GM21529 (cell line): ENCODE measurements at regions not wholly inside any gene's neighbourhood (a gene's known extent, or its start where the extent isn't known, plus 50 kb on each side); places are given as distances from the start of the nearest gene placed in this dataset.

ENCODE experiments used
- ATAC-seq: cut with Tn5 transposase; IDR thresholded peaks from one replicate; pipeline ENCODE4 v1.9.1; 2021; ENCODE audit not compliant: unreplicated experiment

GRCh38 chr4:189062047-189062820 is 878.4 kb upstream of the FRG1 start:
- no peak for ATAC-seq

GRCh38 chr4:189069772-189070171 is 870.9 kb upstream of the FRG1 start:
- no peak for ATAC-seq

- ATAC-seq: no peak
Observed at GRCh38 chr4:189071241-189071640, 869.4 kb upstream of the FRG1 start.

- no peak for ATAC-seq
Observed at GRCh38 chr4:189073739-189074138, 866.9 kb upstream of the FRG1 start.

GRCh38 chr4:189081826-189082225 is 858.8 kb upstream of the FRG1 start:
- ATAC-seq: no peak

- no peak for ATAC-seq
Observed at GRCh38 chr4:189083769-189084168, 856.9 kb upstream of the FRG1 start.

- ATAC-seq: no peak
Observed at GRCh38 chr4:189084671-189085070, 856.0 kb upstream of the FRG1 start.

GRCh38 chr4:189087971-189088370 is 852.7 kb upstream of the FRG1 start:
- ATAC-seq: no peak

GRCh38 chr4:189088780-189089179 is 851.9 kb upstream of the FRG1 start:
- no peak for ATAC-seq

GRCh38 chr4:189090174-189090814 is 850.4 kb upstream of the FRG1 start:
- ATAC-seq: no peak

GRCh38 chr4:189092581-189092980 is 848.1 kb upstream of the FRG1 start:
- ATAC-seq: no peak

- no peak for ATAC-seq
Observed at GRCh38 chr4:189096108-189096507, 844.6 kb upstream of the FRG1 start.

GRCh38 chr4:189096717-189097116 is 844.0 kb upstream of the FRG1 start:
- no peak for ATAC-seq

- ATAC-seq: no peak
Observed at GRCh38 chr4:189098932-189099696, 841.6 kb upstream of the FRG1 start.

- no peak for ATAC-seq
Observed at GRCh38 chr4:189113389-189113888, 827.2 kb upstream of the FRG1 start.

- ATAC-seq: no peak
Observed at GRCh38 chr4:189117426-189117825, 823.2 kb upstream of the FRG1 start.

- ATAC-seq: no peak
Observed at GRCh38 chr4:189121336-189121735, 819.3 kb upstream of the FRG1 start.

- ATAC-seq: no peak
Observed at GRCh38 chr4:189124149-189124758, 816.4 kb upstream of the FRG1 start.

- ATAC-seq: no peak
Observed at GRCh38 chr4:189124791-189125190, 815.9 kb upstream of the FRG1 start.

GRCh38 chr4:189126040-189126439 is 814.6 kb upstream of the FRG1 start:
- no peak for ATAC-seq

- no peak for ATAC-seq
Observed at GRCh38 chr4:189128341-189128740, 812.3 kb upstream of the FRG1 start.
